ENCODE measurements at regions not wholly inside any gene's neighbourhood (a gene's known extent, or its start where the extent isn't known, plus 50 kb on each side); places are given as distances from the start of the nearest gene placed in this dataset.

GRCh38 chr11:19441752-19442553, 201.2 kb upstream of the E2F8 start:
- TF ChIP-seq POLR2AphosphoS5 (IDR thresholded peaks at IDR 0.05), result no peak
- TF ChIP-seq POLR2A (IDR thresholded peaks at IDR 0.05), result no peak
- no peak for TF ChIP-seq CTCF (IDR thresholded peaks at IDR 0.05)
- Histone ChIP-seq H3K27ac (no peak overlapping the region), H3K4me3 (no peak overlapping the region), H3K27me3 (no peaks in the 10 kb centered on the region), H3K4me1 (no peaks in the 10 kb centered on the region), H3K36me3 (no peaks in the 10 kb centered on the region), H3K9me3 (no peaks in the 10 kb centered on the region)
- intact Hi-C loops (cut with DNase I; ENCODE audit: low total_unique reads), result no loop called here
- no peak for DNase-seq (ENCODE audit: low spot score in 2 of 2)

- H3K27me3 ChIP-seq, result no peaks in the 10 kb centered on the region
- H3K36me3 ChIP-seq, result no peaks in the 10 kb centered on the region
- DNase-seq (ENCODE audit: low spot score in 2 of 2), result no peak
- H3K4me1 ChIP-seq, result no peaks in the 10 kb centered on the region
- no peak overlapping the region for H3K4me3 ChIP-seq
- H3K27ac ChIP-seq, result no peak overlapping the region
- H3K9me3 ChIP-seq, result no peaks in the 10 kb centered on the region
- TF ChIP-seq CTCF (IDR thresholded peaks at IDR 0.05), result no peak
- no peak for TF ChIP-seq POLR2AphosphoS5 (IDR thresholded peaks at IDR 0.05)
- TF ChIP-seq POLR2A (IDR thresholded peaks at IDR 0.05), result no peak
- intact Hi-C loops (cut with DNase I; ENCODE audit: low total_unique reads), result no loop called here
Measured at GRCh38 chr11:19441288-19441687, 200.5 kb upstream of the E2F8 start.

GRCh38 chr11:19437760-19438159, 197.0 kb upstream of the E2F8 start:
- intact Hi-C loops (cut with DNase I; ENCODE audit: low total_unique reads), result no loop called here
- H3K27ac ChIP-seq, result no peak overlapping the region

GRCh38 chr11:19436932-19437331, 196.2 kb upstream of the E2F8 start:
- TF ChIP-seq POLR2AphosphoS5 (IDR thresholded peaks at IDR 0.05), result no peak
- TF ChIP-seq POLR2A (IDR thresholded peaks at IDR 0.05), result no peak
- TF ChIP-seq CTCF (IDR thresholded peaks at IDR 0.05), result no peak
- intact Hi-C loops (cut with DNase I; ENCODE audit: low total_unique reads), result no loop called here
- no peaks in the 10 kb centered on the region for H3K9me3 ChIP-seq
- no peaks in the 10 kb centered on the region for H3K27me3 ChIP-seq
- no peaks in the 10 kb centered on the region for H3K36me3 ChIP-seq
- no peak overlapping the region for H3K4me3 ChIP-seq
- DNase-seq (ENCODE audit: low spot score in 2 of 2), result no peak
- H3K4me1 ChIP-seq, result no peaks in the 10 kb centered on the region
- no peak overlapping the region for H3K27ac ChIP-seq

More at GRCh38 chr11:19437760-19438159, 197.0 kb upstream of the E2F8 start:
- TF ChIP-seq POLR2A (IDR thresholded peaks at IDR 0.05), result no peak
- no peak for TF ChIP-seq POLR2AphosphoS5 (IDR thresholded peaks at IDR 0.05)
- no peak for TF ChIP-seq CTCF (IDR thresholded peaks at IDR 0.05)
- H3K27me3 ChIP-seq, result no peaks in the 10 kb centered on the region
- no peaks in the 10 kb centered on the region for H3K9me3 ChIP-seq
- H3K4me3 ChIP-seq, result no peak overlapping the region
- H3K4me1 ChIP-seq, result no peaks in the 10 kb centered on the region
- DNase-seq (ENCODE audit: low spot score in 2 of 2), result no peak
- no peaks in the 10 kb centered on the region for H3K36me3 ChIP-seq

- H3K27me3 ChIP-seq, result no peaks in the 10 kb centered on the region
- no peaks in the 10 kb centered on the region for H3K9me3 ChIP-seq
- H3K4me3 ChIP-seq, result no peak overlapping the region
- no peak overlapping the region for H3K27ac ChIP-seq
- intact Hi-C loops (cut with DNase I; ENCODE audit: low total_unique reads), result no loop called here
- TF ChIP-seq CTCF (IDR thresholded peaks at IDR 0.05) (no peak), POLR2AphosphoS5 (IDR thresholded peaks at IDR 0.05) (no peak), POLR2A (IDR thresholded peaks at IDR 0.05) (no peak)
- no peaks in the 10 kb centered on the region for H3K36me3 ChIP-seq
- H3K4me1 ChIP-seq, result no peaks in the 10 kb centered on the region
- no peak for DNase-seq (ENCODE audit: low spot score in 2 of 2)
Measured at GRCh38 chr11:19435306-19435989, 194.7 kb upstream of the E2F8 start.

Data from breast epithelium (tissue), 4 donors.